Spleen (tissue), 7 donors: ENCODE measurements at regions not wholly inside any gene's neighbourhood (a gene's known extent, or its start where the extent isn't known, plus 50 kb on each side); places are given as distances from the start of the nearest gene placed in this dataset.

Experiments used
- POLR2A ChIP-seq, 3 donors: fragments of 450-650 bp; IDR thresholded peaks; one replicate each; pipeline ENCODE4 v1.5.1; 2017; ENCODE audit warnings: antibody characterized with exemption in 3 of 3, mild to moderate bottlenecking in 1 of 3
- POLR2AphosphoS5 ChIP-seq, 3 donors: sonication (generic); formaldehyde crosslinking; IDR thresholded peaks; one replicate each; pipeline ENCODE4 v1.5.1; 2017; ENCODE audit warnings: antibody characterized with exemption in 3 of 3
- TF ChIP-seq, protein P1 (sequence below), 11 experiments: fragments of 200-600 bp in 7 of 11; fragments of 450-650 bp in 4 of 11; sonication (generic) in 4 of 11; IDR thresholded peaks in 8 of 11; conservative IDR thresholded peaks in 3 of 11; 1 replicate in 7 of 11; 2 replicates in 4 of 11; pipeline versions ENCODE4 v1.4.0 to v1.8.0; 2016 to 2021; ENCODE audit warnings: antibody characterized with exemption in 11 of 11, inconsistent platforms in 4 of 11, mild to moderate bottlenecking in 1 of 11
- donor health status: DM: no; HTN: no; CAD: no; lungs with moderate emphysema.
- donor health status: DM: no; HTN: no; CAD: no.
- donor health status: DM: no; HTN: no; CAD: no.

DNA sequence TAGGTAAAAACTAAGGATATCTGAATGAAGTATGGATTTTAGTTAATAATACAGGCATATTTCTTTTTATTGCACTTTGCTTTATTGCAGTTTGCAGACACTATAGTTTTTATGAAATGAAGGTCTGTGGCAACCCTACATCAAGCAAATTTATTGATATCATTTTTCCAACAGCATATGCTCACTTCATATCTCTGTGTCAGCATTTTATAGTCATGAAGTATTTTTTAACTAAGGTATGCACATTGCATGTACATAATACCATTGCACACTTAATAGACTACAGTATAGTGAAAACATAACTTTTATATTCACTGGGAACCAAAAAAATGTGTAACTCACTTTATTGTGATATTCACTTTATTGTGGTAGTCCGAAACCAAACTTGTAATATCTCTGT lies 236.3 kb downstream of the SUCLA2 start:
- TF ChIP-seq, protein P1, sequence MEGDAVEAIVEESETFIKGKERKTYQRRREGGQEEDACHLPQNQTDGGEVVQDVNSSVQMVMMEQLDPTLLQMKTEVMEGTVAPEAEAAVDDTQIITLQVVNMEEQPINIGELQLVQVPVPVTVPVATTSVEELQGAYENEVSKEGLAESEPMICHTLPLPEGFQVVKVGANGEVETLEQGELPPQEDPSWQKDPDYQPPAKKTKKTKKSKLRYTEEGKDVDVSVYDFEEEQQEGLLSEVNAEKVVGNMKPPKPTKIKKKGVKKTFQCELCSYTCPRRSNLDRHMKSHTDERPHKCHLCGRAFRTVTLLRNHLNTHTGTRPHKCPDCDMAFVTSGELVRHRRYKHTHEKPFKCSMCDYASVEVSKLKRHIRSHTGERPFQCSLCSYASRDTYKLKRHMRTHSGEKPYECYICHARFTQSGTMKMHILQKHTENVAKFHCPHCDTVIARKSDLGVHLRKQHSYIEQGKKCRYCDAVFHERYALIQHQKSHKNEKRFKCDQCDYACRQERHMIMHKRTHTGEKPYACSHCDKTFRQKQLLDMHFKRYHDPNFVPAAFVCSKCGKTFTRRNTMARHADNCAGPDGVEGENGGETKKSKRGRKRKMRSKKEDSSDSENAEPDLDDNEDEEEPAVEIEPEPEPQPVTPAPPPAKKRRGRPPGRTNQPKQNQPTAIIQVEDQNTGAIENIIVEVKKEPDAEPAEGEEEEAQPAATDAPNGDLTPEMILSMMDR (IDR thresholded peaks at IDR 0.05 in 8 of 11, conservative IDR thresholded peaks at IDR 0.05 in 3 of 11) = no peak
- TF ChIP-seq POLR2AphosphoS5 (IDR thresholded peaks at IDR 0.05) = no peak
- no peak for TF ChIP-seq POLR2A (IDR thresholded peaks at IDR 0.05)
